PC-9 (cell line): ENCODE measurements at regions not wholly inside any gene's neighbourhood (a gene's known extent, or its start where the extent isn't known, plus 50 kb on each side); places are given as distances from the start of the nearest gene placed in this dataset.

ENCODE experiments used
- BruUV-seq: library from RNA; stranded (reverse); fragments of 400-500 nt; replicated peaks from 2 replicates; lab custom pipeline; 2021; lab: Mats Ljungman, UMichigan
- CTCF ChIA-PET: fragments of 300-600 bp; sonication (Branson Sonifier 250); formaldehyde crosslinking; loops from one replicate; lab custom pipeline; 2022; ENCODE audit warnings: antibody characterized with exemption; lab: Charles Lee
- POLR2A ChIA-PET: fragments of 300-600 bp; sonication (Branson Sonifier 250); formaldehyde crosslinking; loops from one replicate; lab custom pipeline; 2022; ENCODE audit warnings: antibody characterized with exemption; ENCODE audit not compliant: unreplicated experiment; lab: Charles Lee
- DNase-seq, 2 experiments: peaks; one replicate each; pipeline versions ENCODE4 v3.0.0 to v3.0.0-alpha.2; 2015 to 2022; ENCODE audit warnings: mixed read lengths in 1 of 2
- H2AFZ ChIP-seq: fragments of 200-600 bp; sonication (generic); 2 replicates; pipeline ENCODE4 v1.8.1; 2017; ENCODE audit warnings: antibody characterized with exemption
- H3F3A ChIP-seq: fragments of 200-600 bp; sonication (generic); 2 replicates; pipeline ENCODE4 v1.8.1; 2017; ENCODE audit warnings: antibody characterized with exemption, mild to moderate bottlenecking, low read depth; ENCODE audit not compliant: insufficient read depth
- H3K27ac ChIP-seq: fragments of 200-600 bp; sonication (generic); 2 replicates; pipeline ENCODE4 v1.6.1; 2016; ENCODE audit warnings: mixed run types
- H3K27me3 ChIP-seq: fragments of 200-600 bp; sonication (generic); 2 replicates; pipeline ENCODE4 v1.6.1; 2016; ENCODE audit warnings: low read depth, mixed run types; ENCODE audit not compliant: insufficient read depth
- H3K36me3 ChIP-seq: fragments of 200-600 bp; sonication (generic); 2 replicates; pipeline ENCODE4 v1.6.1; 2016; ENCODE audit warnings: low read depth, mixed run types
- H3K4me1 ChIP-seq: fragments of 200-600 bp; sonication (generic); replicated peaks from 2 replicates; pipeline ENCODE4 v1.6.1; 2016; ENCODE audit warnings: mixed run types; ENCODE audit not compliant: insufficient read depth
- H3K4me2 ChIP-seq: fragments of 200-600 bp; sonication (generic); 2 replicates; pipeline ENCODE4 v1.6.1; 2017; ENCODE audit warnings: mixed run types
- H3K4me3 ChIP-seq: fragments of 200-600 bp; sonication (generic); 2 replicates; pipeline ENCODE4 v1.6.1; 2016; ENCODE audit warnings: mixed run types
- H3K79me2 ChIP-seq: fragments of 200-600 bp; sonication (generic); 2 replicates; pipeline ENCODE4 v1.6.1; 2017; ENCODE audit warnings: low read depth, mixed run types
- H3K9me2 ChIP-seq: fragments of 200-600 bp; sonication (generic); 2 replicates; pipeline ENCODE4 v1.8.1; 2017; ENCODE audit warnings: mild to moderate bottlenecking; ENCODE audit not compliant: insufficient read depth
- H3K9me3 ChIP-seq: fragments of 200-600 bp; sonication (generic); 2 replicates; pipeline ENCODE4 v1.8.1; 2016; ENCODE audit warnings: low read depth; ENCODE audit not compliant: insufficient read depth
- H4K20me1 ChIP-seq: fragments of 200-600 bp; sonication (generic); 2 replicates; pipeline ENCODE4 v1.8.1; 2017; ENCODE audit not compliant: insufficient read depth
- EZH2 ChIP-seq: fragments of 200-600 bp; sonication (generic); IDR thresholded peaks from 2 replicates; pipeline ENCODE4 v1.8.0; 2017; ENCODE audit warnings: antibody characterized with exemption, low read depth
- intact Hi-C: fragments of 100-400 bp; cut with micrococcal nuclease; formaldehyde crosslinking; loops from one replicate; pipeline ENCODE4 v1.10.0; 2022; ENCODE audit not compliant: unreplicated experiment
- TF ChIP-seq, protein P1 (sequence below): fragments of 200-600 bp; sonication (generic); conservative IDR thresholded peaks from 2 replicates; pipeline ENCODE4 v1.6.1; 2017; ENCODE audit warnings: mixed run types, antibody characterized with exemption, mild to moderate bottlenecking, moderate library complexity

GRCh38 chr7:41146429-41146828 is 556.5 kb downstream of the INHBA start:
- intact Hi-C loops, result loop anchor here (5.0 kb wide), 1 partner anchor 101 kb away; no protein-coding TSS in a partner anchor
- no peaks in the 10 kb centered on the region for H3K9me2 ChIP-seq
- DNase-seq, result no peak
- H3K79me2 ChIP-seq, result no peaks in the 10 kb centered on the region
- H3K27me3 ChIP-seq, result no peaks in the 10 kb centered on the region
- no peak overlapping the region for H3K27ac ChIP-seq
- peaks cover 8% of the 10 kb centered on the region; the same call in 1 of the 2 replicates for H3K9me3 ChIP-seq
- H2AFZ ChIP-seq, result no peak overlapping the region
- POLR2A ChIA-PET, result no interaction called here
- CTCF ChIA-PET, result interaction anchor here (0.6 kb wide), 1 partner anchor 299 kb away, joined by 6 read pairs; no protein-coding TSS in a partner anchor
- no peaks in the 10 kb centered on the region for H4K20me1 ChIP-seq
- H3K4me2 ChIP-seq, result no peak overlapping the region
- peaks cover 26% of the 10 kb centered on the region for H3K4me1 ChIP-seq
- H3F3A ChIP-seq, result peaks cover 29% of the 10 kb centered on the region
- TF ChIP-seq, protein P1, sequence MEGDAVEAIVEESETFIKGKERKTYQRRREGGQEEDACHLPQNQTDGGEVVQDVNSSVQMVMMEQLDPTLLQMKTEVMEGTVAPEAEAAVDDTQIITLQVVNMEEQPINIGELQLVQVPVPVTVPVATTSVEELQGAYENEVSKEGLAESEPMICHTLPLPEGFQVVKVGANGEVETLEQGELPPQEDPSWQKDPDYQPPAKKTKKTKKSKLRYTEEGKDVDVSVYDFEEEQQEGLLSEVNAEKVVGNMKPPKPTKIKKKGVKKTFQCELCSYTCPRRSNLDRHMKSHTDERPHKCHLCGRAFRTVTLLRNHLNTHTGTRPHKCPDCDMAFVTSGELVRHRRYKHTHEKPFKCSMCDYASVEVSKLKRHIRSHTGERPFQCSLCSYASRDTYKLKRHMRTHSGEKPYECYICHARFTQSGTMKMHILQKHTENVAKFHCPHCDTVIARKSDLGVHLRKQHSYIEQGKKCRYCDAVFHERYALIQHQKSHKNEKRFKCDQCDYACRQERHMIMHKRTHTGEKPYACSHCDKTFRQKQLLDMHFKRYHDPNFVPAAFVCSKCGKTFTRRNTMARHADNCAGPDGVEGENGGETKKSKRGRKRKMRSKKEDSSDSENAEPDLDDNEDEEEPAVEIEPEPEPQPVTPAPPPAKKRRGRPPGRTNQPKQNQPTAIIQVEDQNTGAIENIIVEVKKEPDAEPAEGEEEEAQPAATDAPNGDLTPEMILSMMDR, result no peak
- TF ChIP-seq EZH2, result no peak
- no peaks in the 10 kb centered on the region for H3K36me3 ChIP-seq
- H3K4me3 ChIP-seq, result no peak overlapping the region
- BruUV-seq, result no TSS peak

GRCh38 chr7:41145656-41146055 is 557.2 kb downstream of the INHBA start:
- no TSS peak for BruUV-seq
- no peak overlapping the region for H3K27ac ChIP-seq
- no peaks in the 10 kb centered on the region for H3K9me2 ChIP-seq
- peaks cover 29% of the 10 kb centered on the region for H3F3A ChIP-seq
- H3K79me2 ChIP-seq, result no peaks in the 10 kb centered on the region
- no peak overlapping the region for H3K4me2 ChIP-seq
- ChIA-PET CTCF (no interaction called here), POLR2A (no interaction called here)
- intact Hi-C loops, result loop anchor here (5.0 kb wide), 1 partner anchor 102 kb away; no protein-coding TSS in a partner anchor
- DNase-seq, result no peak
- H3K27me3 ChIP-seq, result no peaks in the 10 kb centered on the region
- H3K4me1 ChIP-seq, result peaks cover 26% of the 10 kb centered on the region
- no peaks in the 10 kb centered on the region for H4K20me1 ChIP-seq
- TF ChIP-seq, protein P1, result no peak
- no peak for TF ChIP-seq EZH2
- H3K4me3 ChIP-seq, result no peak overlapping the region
- H2AFZ ChIP-seq, result no peak overlapping the region
- peaks cover 11% of the 10 kb centered on the region; the same call in 1 of the 2 replicates for H3K9me3 ChIP-seq
- no peaks in the 10 kb centered on the region for H3K36me3 ChIP-seq

- Histone ChIP-seq H2AFZ (no peak overlapping the region), H3K27me3 (no peaks in the 10 kb centered on the region), H3K4me3 (no peak overlapping the region), H3K27ac (no peak overlapping the region), H3K4me1 (peaks cover 13% of the 10 kb centered on the region), H3K79me2 (no peaks in the 10 kb centered on the region), H3F3A (peaks cover 11% of the 10 kb centered on the region), H3K4me2 (no peak overlapping the region), H3K9me3 (peaks cover 11% of the 10 kb centered on the region; the same call in 1 of the 2 replicates), H3K36me3 (no peaks in the 10 kb centered on the region), H3K9me2 (no peaks in the 10 kb centered on the region), H4K20me1 (no peaks in the 10 kb centered on the region)
- POLR2A ChIA-PET, result interaction anchor here (0.6 kb wide), 1 partner anchor 152 kb away, joined by 4 read pairs; no protein-coding TSS in a partner anchor
- no peak for TF ChIP-seq EZH2
- TF ChIP-seq, protein P1, result no peak
- CTCF ChIA-PET, result no interaction called here
- DNase-seq, result no peak
- intact Hi-C loops, result no loop called here
- BruUV-seq, result no TSS peak
Measured at GRCh38 chr7:41142904-41143473, 559.9 kb downstream of the INHBA start.
